ENCODE measurements at regions not wholly inside any gene's neighbourhood (a gene's known extent, or its start where the extent isn't known, plus 50 kb on each side); places are given as distances from the start of the nearest gene placed in this dataset.
A peak's percentile ranks its signal among the peaks of the same experiment; 100 is the strongest.

- Histone ChIP-seq H3K4me1 (ENCODE audit: control insufficient read depth in 1 of 2, insufficient read depth in 1 of 2, low read depth in 1 of 2, low read length in 1 of 2) (no peaks in the 10 kb centered on the region), H3K4me3 (ENCODE audit: low read depth in 1 of 2, low read length in 1 of 2) (no peak overlapping the region), H3K27me3 (no peaks in the 10 kb centered on the region), H3K36me3 (peaks cover 3% of the 10 kb centered on the region), H3K9me3 (no peaks in the 10 kb centered on the region), H3K27ac (no peak overlapping the region)
- no peak for TF ChIP-seq CTCF (IDR thresholded peaks at IDR 0.05)
Observed at GRCh38 chr1:77623066-77623465, 59.4 kb downstream of the ZZZ3 start.

GRCh38 chr1:77620273-77620672 lies 62.2 kb downstream of the ZZZ3 start:
- Histone ChIP-seq H3K36me3 (no peaks in the 10 kb centered on the region), H3K27ac (peak overlapping the region; percentile 24), H3K4me3 (ENCODE audit: low read depth in 1 of 2, low read length in 1 of 2) (no peak overlapping the region), H3K4me1 (ENCODE audit: control insufficient read depth in 1 of 2, insufficient read depth in 1 of 2, low read depth in 1 of 2, low read length in 1 of 2) (no peaks in the 10 kb centered on the region), H3K9me3 (no peaks in the 10 kb centered on the region), H3K27me3 (no peaks in the 10 kb centered on the region)
- TF ChIP-seq CTCF (IDR thresholded peaks at IDR 0.05) = no peak

GRCh38 chr1:77614037-77614436 lies 68.4 kb downstream of the ZZZ3 start:
- no peak overlapping the region for H3K27ac ChIP-seq
- H3K9me3 ChIP-seq = peaks cover 5% of the 10 kb centered on the region
- H3K4me1 ChIP-seq (ENCODE audit: control insufficient read depth in 1 of 2, insufficient read depth in 1 of 2, low read depth in 1 of 2, low read length in 1 of 2) = no peaks in the 10 kb centered on the region
- TF ChIP-seq CTCF (IDR thresholded peaks at IDR 0.05) = no peak
- H3K4me3 ChIP-seq (ENCODE audit: low read depth in 1 of 2, low read length in 1 of 2) = no peak overlapping the region
- H3K36me3 ChIP-seq = no peaks in the 10 kb centered on the region
- H3K27me3 ChIP-seq = no peaks in the 10 kb centered on the region
